ENCODE measurements at regions not wholly inside any gene's neighbourhood (a gene's known extent, or its start where the extent isn't known, plus 50 kb on each side); places are given as distances from the start of the nearest gene placed in this dataset.

DNA sequence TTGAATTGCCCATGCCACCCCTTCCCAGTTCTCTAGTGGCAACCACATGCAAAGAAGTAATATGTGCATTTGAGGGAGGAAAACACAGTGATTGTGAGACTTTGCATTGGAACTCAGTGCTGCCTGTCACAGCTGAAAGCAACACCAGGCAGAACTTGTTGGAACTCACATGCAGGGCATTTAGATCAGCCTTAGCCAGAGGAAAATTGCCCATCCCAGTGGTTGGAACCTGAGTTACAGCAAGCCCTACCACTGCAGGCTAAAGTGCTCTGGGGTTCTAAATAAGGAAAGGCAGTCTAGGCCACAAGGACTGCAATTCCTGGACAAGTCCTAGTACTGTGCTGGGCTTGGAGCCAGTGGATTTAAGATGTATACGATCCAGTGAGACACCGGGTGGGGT is 245.3 kb upstream of the UFL1 start:
- TF ChIP-seq, protein P1, sequence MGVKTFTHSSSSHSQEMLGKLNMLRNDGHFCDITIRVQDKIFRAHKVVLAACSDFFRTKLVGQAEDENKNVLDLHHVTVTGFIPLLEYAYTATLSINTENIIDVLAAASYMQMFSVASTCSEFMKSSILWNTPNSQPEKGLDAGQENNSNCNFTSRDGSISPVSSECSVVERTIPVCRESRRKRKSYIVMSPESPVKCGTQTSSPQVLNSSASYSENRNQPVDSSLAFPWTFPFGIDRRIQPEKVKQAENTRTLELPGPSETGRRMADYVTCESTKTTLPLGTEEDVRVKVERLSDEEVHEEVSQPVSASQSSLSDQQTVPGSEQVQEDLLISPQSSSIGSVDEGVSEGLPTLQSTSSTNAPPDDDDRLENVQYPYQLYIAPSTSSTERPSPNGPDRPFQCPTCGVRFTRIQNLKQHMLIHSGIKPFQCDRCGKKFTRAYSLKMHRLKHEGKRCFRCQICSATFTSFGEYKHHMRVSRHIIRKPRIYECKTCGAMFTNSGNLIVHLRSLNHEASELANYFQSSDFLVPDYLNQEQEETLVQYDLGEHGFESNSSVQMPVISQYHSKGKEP (tag by site-specific recombination; IDR thresholded peaks at IDR 0.05) = no peak
- TF ChIP-seq, protein P2, sequence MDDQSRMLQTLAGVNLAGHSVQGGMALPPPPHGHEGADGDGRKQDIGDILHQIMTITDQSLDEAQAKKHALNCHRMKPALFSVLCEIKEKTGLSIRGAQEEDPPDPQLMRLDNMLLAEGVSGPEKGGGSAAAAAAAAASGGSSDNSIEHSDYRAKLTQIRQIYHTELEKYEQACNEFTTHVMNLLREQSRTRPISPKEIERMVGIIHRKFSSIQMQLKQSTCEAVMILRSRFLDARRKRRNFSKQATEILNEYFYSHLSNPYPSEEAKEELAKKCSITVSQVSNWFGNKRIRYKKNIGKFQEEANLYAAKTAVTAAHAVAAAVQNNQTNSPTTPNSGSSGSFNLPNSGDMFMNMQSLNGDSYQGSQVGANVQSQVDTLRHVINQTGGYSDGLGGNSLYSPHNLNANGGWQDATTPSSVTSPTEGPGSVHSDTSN (CRISPR knock-in tag; IDR thresholded peaks at IDR 0.05) = no peak
- TF ChIP-seq ZBTB7A (tag by site-specific recombination; IDR thresholded peaks at IDR 0.05; ENCODE audit: low read depth) = no peak
- TF ChIP-seq YY1 (tag by site-specific recombination; IDR thresholded peaks at IDR 0.05) = no peak
- TF ChIP-seq, protein P3, sequence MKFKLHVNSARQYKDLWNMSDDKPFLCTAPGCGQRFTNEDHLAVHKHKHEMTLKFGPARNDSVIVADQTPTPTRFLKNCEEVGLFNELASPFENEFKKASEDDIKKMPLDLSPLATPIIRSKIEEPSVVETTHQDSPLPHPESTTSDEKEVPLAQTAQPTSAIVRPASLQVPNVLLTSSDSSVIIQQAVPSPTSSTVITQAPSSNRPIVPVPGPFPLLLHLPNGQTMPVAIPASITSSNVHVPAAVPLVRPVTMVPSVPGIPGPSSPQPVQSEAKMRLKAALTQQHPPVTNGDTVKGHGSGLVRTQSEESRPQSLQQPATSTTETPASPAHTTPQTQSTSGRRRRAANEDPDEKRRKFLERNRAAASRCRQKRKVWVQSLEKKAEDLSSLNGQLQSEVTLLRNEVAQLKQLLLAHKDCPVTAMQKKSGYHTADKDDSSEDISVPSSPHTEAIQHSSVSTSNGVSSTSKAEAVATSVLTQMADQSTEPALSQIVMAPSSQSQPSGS (tag by site-specific recombination; IDR thresholded peaks at IDR 0.05; ENCODE audit: low read depth) = no peak
- no peak for TF ChIP-seq TCF7L2 (IDR thresholded peaks at IDR 0.05; ENCODE audit: borderline replicate concordance, low read depth, low read length)
- TF ChIP-seq, protein P4, sequence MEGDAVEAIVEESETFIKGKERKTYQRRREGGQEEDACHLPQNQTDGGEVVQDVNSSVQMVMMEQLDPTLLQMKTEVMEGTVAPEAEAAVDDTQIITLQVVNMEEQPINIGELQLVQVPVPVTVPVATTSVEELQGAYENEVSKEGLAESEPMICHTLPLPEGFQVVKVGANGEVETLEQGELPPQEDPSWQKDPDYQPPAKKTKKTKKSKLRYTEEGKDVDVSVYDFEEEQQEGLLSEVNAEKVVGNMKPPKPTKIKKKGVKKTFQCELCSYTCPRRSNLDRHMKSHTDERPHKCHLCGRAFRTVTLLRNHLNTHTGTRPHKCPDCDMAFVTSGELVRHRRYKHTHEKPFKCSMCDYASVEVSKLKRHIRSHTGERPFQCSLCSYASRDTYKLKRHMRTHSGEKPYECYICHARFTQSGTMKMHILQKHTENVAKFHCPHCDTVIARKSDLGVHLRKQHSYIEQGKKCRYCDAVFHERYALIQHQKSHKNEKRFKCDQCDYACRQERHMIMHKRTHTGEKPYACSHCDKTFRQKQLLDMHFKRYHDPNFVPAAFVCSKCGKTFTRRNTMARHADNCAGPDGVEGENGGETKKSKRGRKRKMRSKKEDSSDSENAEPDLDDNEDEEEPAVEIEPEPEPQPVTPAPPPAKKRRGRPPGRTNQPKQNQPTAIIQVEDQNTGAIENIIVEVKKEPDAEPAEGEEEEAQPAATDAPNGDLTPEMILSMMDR (tag by site-specific recombination; IDR thresholded peaks at IDR 0.05) = no peak
- TF ChIP-seq ZBTB8A (tag by site-specific recombination; IDR thresholded peaks at IDR 0.05) = no peak
- TF ChIP-seq, protein P5, sequence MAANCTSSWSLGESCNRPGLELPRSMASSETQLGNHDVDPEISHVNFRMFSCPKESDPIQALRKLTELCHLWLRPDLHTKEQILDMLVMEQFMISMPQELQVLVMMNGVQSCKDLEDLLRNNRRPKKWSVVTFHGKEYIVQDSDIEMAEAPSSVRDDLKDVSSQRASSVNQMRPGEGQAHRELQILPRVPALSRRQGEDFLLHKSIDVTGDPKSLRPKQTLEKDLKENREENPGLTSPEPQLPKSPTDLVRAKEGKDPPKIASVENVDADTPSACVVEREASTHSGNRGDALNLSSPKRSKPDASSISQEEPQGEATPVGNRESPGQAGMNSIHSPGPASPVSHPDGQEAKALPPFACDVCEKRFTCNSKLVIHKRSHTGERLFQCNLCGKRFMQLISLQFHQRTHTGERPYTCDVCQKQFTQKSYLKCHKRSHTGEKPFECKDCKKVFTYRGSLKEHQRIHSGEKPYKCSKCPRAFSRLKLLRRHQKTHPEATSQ (tag by site-specific recombination; IDR thresholded peaks at IDR 0.05) = no peak
- no peak for TF ChIP-seq ZNF24 (tag by site-specific recombination; IDR thresholded peaks at IDR 0.05)
- TF ChIP-seq KLF8 (tag by site-specific recombination; IDR thresholded peaks at IDR 0.05) = no peak
- no peak for TF ChIP-seq ZNF600 (tag by site-specific recombination; IDR thresholded peaks at IDR 0.05)
- no peak for TF ChIP-seq ZBTB20 (tag by site-specific recombination; IDR thresholded peaks at IDR 0.05)

Measured in HEK293 (cell line).